ENCODE measurements at regions not wholly inside any gene's neighbourhood (a gene's known extent, or its start where the extent isn't known, plus 50 kb on each side); places are given as distances from the start of the nearest gene placed in this dataset.
A peak's percentile ranks its signal among the peaks of the same experiment; 100 is the strongest.
"Not testable (repeated sequence)": the region's sequence is repeated elsewhere in the genome, so short reads cannot be mapped to it uniquely, and the experiment has no call there.

DNA sequence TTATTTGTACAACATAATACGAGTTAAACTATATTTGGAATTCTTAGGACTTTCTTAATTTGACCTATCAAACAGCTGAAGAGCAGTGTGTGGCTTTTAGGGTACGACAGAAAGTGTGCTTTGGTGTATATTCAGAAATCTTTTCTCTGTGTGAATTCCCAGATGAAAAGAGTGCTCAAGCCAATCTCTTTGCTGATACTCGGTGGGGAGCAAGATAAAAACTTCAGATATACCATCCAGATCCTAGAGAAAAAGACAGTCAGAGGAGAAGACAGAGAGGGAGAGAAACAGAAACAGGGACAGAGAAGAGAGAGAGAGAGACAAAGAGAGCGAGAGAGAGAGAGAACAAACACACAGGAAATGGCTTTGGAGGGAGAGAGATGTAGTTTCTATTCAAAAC, 658.3 kb upstream of the CPEB2 start:
- Mint-ChIP-seq H3K36me3 (no peaks in the 10 kb centered on the region), H3K9me3 (peaks cover 0 to 2% (median 0%) of the 10 kb centered on the region in 7 donors), H3K4me3 (no peak overlapping the region), H3K27me3 (no peaks in the 10 kb centered on the region), H3K27ac (no peak overlapping the region), H3K4me1 (peaks cover 0 to 5% (median 0%) of the 10 kb centered on the region in 4 donors)
- ATAC-seq (ENCODE audit: low read depth in 2 of 2) (no peak), DNase-seq (no peak)
- no peak overlapping the region for H3K27ac ChIP-seq (ENCODE audit: insufficient read depth, low read length, poor library complexity, severe bottlenecking)
- no peaks in the 10 kb centered on the region for H3K27me3 ChIP-seq (ENCODE audit: control insufficient read depth, insufficient read depth, low read length)
- H3K36me3 ChIP-seq (ENCODE audit: control insufficient read depth, insufficient read depth, low read length) = no peaks in the 10 kb centered on the region
- no peak overlapping the region for H3K4me3 ChIP-seq (ENCODE audit: low read depth, low read length)
- no peaks in the 10 kb centered on the region for H3K4me1 ChIP-seq (ENCODE audit: control insufficient read depth, insufficient read depth, low read length, poor library complexity, severe bottlenecking)
- no peaks in the 10 kb centered on the region for H3K9me3 ChIP-seq (ENCODE audit: control insufficient read depth in 2 of 2, low read length in 2 of 2)

DNA sequence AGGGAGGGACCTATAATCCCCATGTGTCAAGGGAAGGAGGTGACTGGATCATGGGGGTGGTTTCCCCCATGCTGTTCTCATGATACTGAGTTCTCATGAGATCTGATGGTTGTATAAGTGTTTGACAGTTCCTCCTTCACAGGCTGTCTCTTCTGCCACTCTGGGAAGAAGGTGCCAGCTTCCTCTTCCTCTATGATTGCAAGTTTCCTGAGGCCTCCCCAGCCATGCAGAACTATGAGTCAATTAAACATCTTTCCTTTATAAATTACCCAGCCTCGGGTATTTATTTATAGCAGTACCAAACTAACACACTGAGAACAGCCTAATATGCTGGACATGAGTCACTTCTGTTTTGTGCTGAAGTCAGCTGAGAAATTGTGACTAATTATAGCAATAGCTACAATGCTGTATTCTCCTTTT, 656.9 kb upstream of the CPEB2 start:
- H3K4me3 ChIP-seq (ENCODE audit: low read depth, low read length) = no peak overlapping the region
- H3K4me1 ChIP-seq (ENCODE audit: control insufficient read depth, insufficient read depth, low read length, poor library complexity, severe bottlenecking) = no peaks in the 10 kb centered on the region
- H3K9me3 ChIP-seq (ENCODE audit: control insufficient read depth in 2 of 2, low read length in 2 of 2) = no peaks in the 10 kb centered on the region
- Mint-ChIP-seq H3K9me3 (peaks cover 0 to 2% (median 0%) of the 10 kb centered on the region in 7 donors), H3K27me3 (no peaks in the 10 kb centered on the region), H3K4me1 (peaks cover 0 to 5% (median 0%) of the 10 kb centered on the region in 4 donors), H3K27ac (peak overlapping the region in 1 of 3 donors; percentile 14), H3K36me3 (no peaks in the 10 kb centered on the region), H3K4me3 (no peak overlapping the region)
- H3K27me3 ChIP-seq (ENCODE audit: control insufficient read depth, insufficient read depth, low read length) = no peaks in the 10 kb centered on the region
- no peak for ATAC-seq (ENCODE audit: low read depth in 2 of 2)
- H3K27ac ChIP-seq (ENCODE audit: insufficient read depth, low read length, poor library complexity, severe bottlenecking) = no peak overlapping the region
- no peak for DNase-seq
- no peaks in the 10 kb centered on the region for H3K36me3 ChIP-seq (ENCODE audit: control insufficient read depth, insufficient read depth, low read length)

DNA sequence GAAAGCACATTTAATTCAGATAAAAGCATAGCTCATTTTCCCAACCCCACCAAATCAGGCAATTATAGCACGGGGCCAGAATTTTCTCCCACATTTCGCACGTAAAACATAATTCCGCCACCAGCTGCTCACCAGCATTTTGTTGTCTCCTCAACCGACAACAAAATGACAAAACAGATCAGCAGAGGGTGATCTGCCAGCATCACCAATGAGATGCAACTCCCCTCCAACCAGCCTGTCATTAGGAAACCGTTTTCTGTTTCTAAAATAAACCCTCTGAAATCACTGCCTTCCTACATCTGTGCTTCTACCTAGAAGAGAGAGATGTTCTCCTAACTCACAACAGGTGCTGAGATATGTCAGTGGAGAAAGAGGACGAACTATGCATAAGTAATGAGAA, 654.8 kb upstream of the CPEB2 start:
- Histone ChIP-seq H3K4me1 (ENCODE audit: control insufficient read depth, insufficient read depth, low read length, poor library complexity, severe bottlenecking) (no peaks in the 10 kb centered on the region), H3K9me3 (ENCODE audit: control insufficient read depth in 2 of 2, low read length in 2 of 2) (no peaks in the 10 kb centered on the region), H3K27me3 (ENCODE audit: control insufficient read depth, insufficient read depth, low read length) (no peaks in the 10 kb centered on the region), H3K4me3 (ENCODE audit: low read depth, low read length) (no peak overlapping the region), H3K27ac (ENCODE audit: insufficient read depth, low read length, poor library complexity, severe bottlenecking) (no peak overlapping the region), H3K36me3 (ENCODE audit: control insufficient read depth, insufficient read depth, low read length) (no peaks in the 10 kb centered on the region)
- Mint-ChIP-seq H3K4me3 (no peak overlapping the region), H3K27me3 (no peaks in the 10 kb centered on the region), H3K36me3 (no peaks in the 10 kb centered on the region), H3K27ac (no peak overlapping the region), H3K4me1 (peaks cover 0 to 5% (median 0%) of the 10 kb centered on the region in 4 donors), H3K9me3 (peaks cover 0 to 2% (median 0%) of the 10 kb centered on the region in 7 donors)
- ATAC-seq (ENCODE audit: low read depth in 2 of 2) (no peak), DNase-seq (no peak)

DNA sequence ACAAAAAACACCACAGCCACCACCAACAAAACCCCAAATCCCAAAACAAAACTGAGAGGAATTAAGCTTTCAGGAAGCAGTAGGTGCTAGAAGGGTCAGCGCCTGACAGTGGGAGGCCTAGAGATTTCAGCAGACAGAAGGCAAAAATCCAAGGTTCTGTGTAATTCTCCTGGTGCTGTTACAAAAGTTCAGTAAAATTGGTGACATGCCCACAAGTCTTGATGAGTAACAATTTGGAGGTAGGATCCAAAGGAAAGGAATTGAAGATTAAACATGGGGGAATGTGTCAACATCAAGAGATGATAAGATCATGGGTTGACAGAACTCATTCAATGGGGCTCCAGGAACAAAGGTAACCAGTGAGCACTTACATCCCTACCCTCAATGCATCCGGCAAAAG, 653.8 kb upstream of the CPEB2 start:
- no peaks in the 10 kb centered on the region for H3K27me3 Mint-ChIP-seq
- H3K9me3 Mint-ChIP-seq = peaks cover 0 to 2% (median 0%) of the 10 kb centered on the region in 7 donors
- H3K27ac Mint-ChIP-seq = no peak overlapping the region
- Histone ChIP-seq H3K27ac (ENCODE audit: insufficient read depth, low read length, poor library complexity, severe bottlenecking) (no peak overlapping the region), H3K27me3 (ENCODE audit: control insufficient read depth, insufficient read depth, low read length) (no peaks in the 10 kb centered on the region), H3K4me3 (ENCODE audit: low read depth, low read length) (no peak overlapping the region), H3K4me1 (ENCODE audit: control insufficient read depth, insufficient read depth, low read length, poor library complexity, severe bottlenecking) (no peaks in the 10 kb centered on the region), H3K36me3 (ENCODE audit: control insufficient read depth, insufficient read depth, low read length) (no peaks in the 10 kb centered on the region), H3K9me3 (ENCODE audit: control insufficient read depth in 2 of 2, low read length in 2 of 2) (no peaks in the 10 kb centered on the region)
- peaks cover 0 to 5% (median 0%) of the 10 kb centered on the region in 4 donors for H3K4me1 Mint-ChIP-seq
- no peak overlapping the region for H3K4me3 Mint-ChIP-seq
- DNase-seq = no peak
- no peaks in the 10 kb centered on the region for H3K36me3 Mint-ChIP-seq
- ATAC-seq (ENCODE audit: low read depth in 2 of 2) = no peak

DNA sequence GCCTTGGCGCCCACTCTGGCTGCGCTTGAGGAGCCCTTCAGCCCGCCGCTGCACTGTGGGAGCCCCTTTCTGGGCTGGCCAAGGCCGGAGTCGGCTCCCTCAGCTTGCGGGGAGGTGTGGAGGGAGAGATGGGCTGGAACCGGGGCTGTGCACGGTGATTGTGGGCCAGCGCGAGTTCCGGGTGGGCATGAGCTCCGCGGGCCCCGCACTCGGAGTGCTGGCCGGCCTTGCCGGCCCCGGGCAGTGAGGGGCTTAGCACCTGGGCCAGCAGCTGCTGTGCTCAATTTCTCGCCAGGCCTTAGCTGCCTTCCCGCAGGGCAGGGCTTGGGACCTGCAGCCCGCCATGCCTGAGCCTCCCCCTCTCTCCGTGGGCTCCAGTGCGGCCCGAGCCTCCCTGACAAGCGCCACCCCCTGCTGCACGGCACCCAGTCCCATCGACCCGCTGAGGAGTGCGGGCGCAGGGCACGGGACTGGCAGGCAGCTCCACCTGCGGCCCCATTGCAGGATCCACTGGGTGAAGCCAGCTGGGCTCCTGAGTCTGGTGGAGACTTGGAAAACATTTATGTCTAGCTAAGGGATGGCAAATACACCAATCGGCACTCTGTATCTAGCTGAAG, 643.6 kb upstream of the CPEB2 start:
- H3K27ac Mint-ChIP-seq; H3K9me3 ChIP-seq (ENCODE audit: control insufficient read depth in 2 of 2, low read length in 2 of 2); H3K4me1 Mint-ChIP-seq; H3K27ac ChIP-seq (ENCODE audit: insufficient read depth, low read length, poor library complexity, severe bottlenecking); ATAC-seq (ENCODE audit: low read depth in 2 of 2); H3K27me3 ChIP-seq (ENCODE audit: control insufficient read depth, insufficient read depth, low read length); H3K4me3 Mint-ChIP-seq; DNase-seq; H3K36me3 Mint-ChIP-seq; H3K9me3 Mint-ChIP-seq; H3K4me1 ChIP-seq (ENCODE audit: control insufficient read depth, insufficient read depth, low read length, poor library complexity, severe bottlenecking); H3K27me3 Mint-ChIP-seq; H3K4me3 ChIP-seq (ENCODE audit: low read depth, low read length); H3K36me3 ChIP-seq (ENCODE audit: control insufficient read depth, insufficient read depth, low read length): not testable (repeated sequence)

DNA sequence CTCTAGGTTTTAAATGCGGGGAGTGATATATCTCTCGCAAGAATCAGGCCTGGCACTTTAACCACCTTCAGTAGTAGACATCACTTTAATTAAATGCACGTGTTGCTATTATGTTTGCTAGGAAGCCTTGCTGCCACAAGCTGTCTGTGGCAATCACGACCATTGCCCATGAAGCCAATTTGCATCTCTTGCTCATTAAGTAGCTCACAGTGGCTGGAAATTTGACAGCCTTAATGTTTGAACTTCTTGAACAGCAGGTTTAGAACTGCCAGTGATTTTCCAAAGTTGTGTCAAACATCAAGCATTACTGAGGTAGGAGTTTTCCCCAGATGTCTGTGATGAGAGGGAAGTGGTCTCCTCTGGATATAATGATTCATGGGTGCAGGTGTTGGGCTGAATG, 642.3 kb upstream of the CPEB2 start:
- ATAC-seq (ENCODE audit: low read depth in 2 of 2) (no peak), DNase-seq (no peak)
- H3K27me3 Mint-ChIP-seq = no peaks in the 10 kb centered on the region
- Histone ChIP-seq H3K36me3 (ENCODE audit: control insufficient read depth, insufficient read depth, low read length) (no peaks in the 10 kb centered on the region), H3K4me3 (ENCODE audit: low read depth, low read length) (no peak overlapping the region), H3K4me1 (ENCODE audit: control insufficient read depth, insufficient read depth, low read length, poor library complexity, severe bottlenecking) (no peaks in the 10 kb centered on the region), H3K27ac (ENCODE audit: insufficient read depth, low read length, poor library complexity, severe bottlenecking) (no peak overlapping the region), H3K9me3 (ENCODE audit: control insufficient read depth in 2 of 2, low read length in 2 of 2) (no peaks in the 10 kb centered on the region), H3K27me3 (ENCODE audit: control insufficient read depth, insufficient read depth, low read length) (no peaks in the 10 kb centered on the region)
- peaks cover 0 to 5% (median 0%) of the 10 kb centered on the region in 4 donors for H3K4me1 Mint-ChIP-seq
- H3K27ac Mint-ChIP-seq = no peak overlapping the region
- H3K36me3 Mint-ChIP-seq = no peaks in the 10 kb centered on the region
- H3K4me3 Mint-ChIP-seq = no peak overlapping the region
- peaks cover 0 to 5% (median 0%) of the 10 kb centered on the region in 7 donors for H3K9me3 Mint-ChIP-seq

DNA sequence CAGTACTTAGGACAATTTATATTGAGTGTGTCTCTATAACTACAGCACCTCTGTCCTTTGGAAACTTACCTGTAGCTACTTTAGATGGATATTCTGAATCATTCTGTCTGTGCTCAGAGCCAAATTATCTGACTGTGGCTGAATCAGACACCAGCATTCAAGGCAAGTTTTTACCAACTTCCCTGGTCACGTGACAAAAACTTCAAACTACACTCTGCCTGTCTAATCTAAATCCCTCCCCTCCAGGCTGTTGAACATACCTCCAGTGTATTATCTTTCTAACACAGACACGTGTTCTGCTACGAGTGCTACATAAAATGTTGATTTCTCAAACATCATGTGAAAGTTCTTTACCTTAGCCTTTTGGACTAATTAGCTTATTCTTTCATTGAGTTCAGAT, 641.2 kb upstream of the CPEB2 start:
- H3K36me3 ChIP-seq (ENCODE audit: control insufficient read depth, insufficient read depth, low read length) = no peaks in the 10 kb centered on the region
- peaks cover 0 to 5% (median 0%) of the 10 kb centered on the region in 4 donors for H3K4me1 Mint-ChIP-seq
- peaks cover 0 to 5% (median 0%) of the 10 kb centered on the region in 7 donors for H3K9me3 Mint-ChIP-seq
- no peaks in the 10 kb centered on the region for H3K27me3 ChIP-seq (ENCODE audit: control insufficient read depth, insufficient read depth, low read length)
- no peak overlapping the region for H3K27ac ChIP-seq (ENCODE audit: insufficient read depth, low read length, poor library complexity, severe bottlenecking)
- no peak overlapping the region for H3K4me3 ChIP-seq (ENCODE audit: low read depth, low read length)
- H3K9me3 ChIP-seq (ENCODE audit: control insufficient read depth in 2 of 2, low read length in 2 of 2) = no peaks in the 10 kb centered on the region
- ATAC-seq (ENCODE audit: low read depth in 2 of 2) (no peak), DNase-seq (no peak)
- no peak overlapping the region for H3K4me3 Mint-ChIP-seq
- H3K27ac Mint-ChIP-seq = no peak overlapping the region
- no peaks in the 10 kb centered on the region for H3K4me1 ChIP-seq (ENCODE audit: control insufficient read depth, insufficient read depth, low read length, poor library complexity, severe bottlenecking)
- H3K36me3 Mint-ChIP-seq = no peaks in the 10 kb centered on the region
- H3K27me3 Mint-ChIP-seq = no peaks in the 10 kb centered on the region

DNA sequence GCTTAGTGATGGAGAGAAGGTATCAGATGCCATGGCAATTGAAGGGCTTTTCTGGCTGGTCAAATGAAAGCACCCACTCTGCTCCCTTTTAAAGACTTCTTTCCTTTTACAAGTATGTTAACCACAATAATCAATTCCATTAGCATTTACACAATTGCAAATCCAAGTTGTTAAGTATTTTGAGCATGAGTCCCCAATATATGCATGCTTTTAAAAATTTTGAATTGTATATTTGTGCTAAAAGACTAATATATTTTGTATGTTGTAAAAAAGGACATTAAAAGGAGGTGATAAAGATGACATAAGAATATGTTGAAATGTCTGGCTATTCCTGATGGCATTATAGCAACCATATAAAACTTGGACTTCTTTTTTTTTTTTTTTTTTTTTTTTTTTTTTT, 639.9 kb upstream of the CPEB2 start:
- Mint-ChIP-seq H3K4me1 (peaks cover 0 to 5% (median 0%) of the 10 kb centered on the region in 4 donors), H3K9me3 (peaks cover 0 to 6% (median 0%) of the 10 kb centered on the region in 7 donors), H3K36me3 (no peaks in the 10 kb centered on the region), H3K27ac (no peak overlapping the region), H3K27me3 (no peaks in the 10 kb centered on the region), H3K4me3 (no peak overlapping the region)
- H3K27ac ChIP-seq (ENCODE audit: insufficient read depth, low read length, poor library complexity, severe bottlenecking) = no peak overlapping the region
- H3K4me1 ChIP-seq (ENCODE audit: control insufficient read depth, insufficient read depth, low read length, poor library complexity, severe bottlenecking) = no peaks in the 10 kb centered on the region
- H3K9me3 ChIP-seq (ENCODE audit: control insufficient read depth in 2 of 2, low read length in 2 of 2) = no peaks in the 10 kb centered on the region
- DNase-seq = no peak
- no peak for ATAC-seq (ENCODE audit: low read depth in 2 of 2)
- H3K27me3 ChIP-seq (ENCODE audit: control insufficient read depth, insufficient read depth, low read length) = no peaks in the 10 kb centered on the region
- no peak overlapping the region for H3K4me3 ChIP-seq (ENCODE audit: low read depth, low read length)
- no peaks in the 10 kb centered on the region for H3K36me3 ChIP-seq (ENCODE audit: control insufficient read depth, insufficient read depth, low read length)

Data from CD4-positive, CD25-positive, alpha-beta regulatory T cell (primary cell).